HG02970 (cell line): ENCODE measurements at regions not wholly inside any gene's neighbourhood (a gene's known extent, or its start where the extent isn't known, plus 50 kb on each side); places are given as distances from the start of the nearest gene placed in this dataset.

Experiments used
- ATAC-seq: cut with Tn5 transposase; IDR thresholded peaks from one replicate; pipeline ENCODE4 v1.9.1; 2021; ENCODE audit warnings: mild to moderate bottlenecking, moderate library complexity, moderate number of reproducible peaks; ENCODE audit not compliant: unreplicated experiment, low FRiP score

- ATAC-seq: no peak
Measured at GRCh38 chr12:91441993-91442952, 259.7 kb upstream of the DCN start.

GRCh38 chr12:91441246-91441645 is 258.6 kb upstream of the DCN start:
- ATAC-seq: no peak

GRCh38 chr12:91434081-91434480 is 251.5 kb upstream of the DCN start:
- ATAC-seq: no peak

- no peak for ATAC-seq
Measured at GRCh38 chr12:91432755-91433154, 250.1 kb upstream of the DCN start.

GRCh38 chr12:91432089-91432488 is 249.5 kb upstream of the DCN start:
- ATAC-seq: no peak

DNA sequence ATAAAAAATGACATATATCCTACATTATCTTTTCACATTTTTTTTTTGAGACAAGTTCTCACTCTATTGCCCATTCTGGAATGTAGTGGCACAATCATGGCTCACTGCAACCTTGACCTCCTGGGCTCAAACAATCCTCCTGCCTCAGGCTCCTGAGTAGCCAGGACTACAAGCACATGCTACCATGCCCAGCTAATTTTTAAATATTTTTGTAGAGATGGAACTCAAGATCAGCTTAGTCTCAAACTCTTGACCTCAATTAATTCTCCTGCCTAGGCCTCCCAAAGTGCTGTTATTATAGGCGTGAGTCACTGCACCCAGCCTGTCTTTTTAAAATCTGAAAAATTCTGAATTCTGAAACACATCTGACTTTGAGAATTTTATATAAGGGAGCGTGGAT is 241.9 kb upstream of the DCN start:
- no peak for ATAC-seq

DNA sequence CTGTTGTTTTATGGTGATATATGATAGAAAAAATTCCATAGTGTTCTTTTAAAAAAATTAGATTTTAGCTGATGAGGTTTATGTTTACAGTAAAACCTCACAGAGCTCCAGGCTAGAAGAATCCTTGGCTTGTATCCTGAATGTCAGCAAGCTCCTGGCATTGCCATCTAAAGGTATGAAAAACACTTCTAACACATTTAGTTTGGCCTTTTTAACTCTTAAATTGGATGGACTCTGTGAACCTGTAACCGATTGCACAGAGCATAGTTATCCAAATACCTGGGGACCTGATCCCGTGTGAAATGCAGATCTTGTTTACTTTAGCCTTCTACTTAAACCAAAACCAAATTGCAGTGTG is 241.1 kb upstream of the DCN start:
- ATAC-seq: no peak

DNA sequence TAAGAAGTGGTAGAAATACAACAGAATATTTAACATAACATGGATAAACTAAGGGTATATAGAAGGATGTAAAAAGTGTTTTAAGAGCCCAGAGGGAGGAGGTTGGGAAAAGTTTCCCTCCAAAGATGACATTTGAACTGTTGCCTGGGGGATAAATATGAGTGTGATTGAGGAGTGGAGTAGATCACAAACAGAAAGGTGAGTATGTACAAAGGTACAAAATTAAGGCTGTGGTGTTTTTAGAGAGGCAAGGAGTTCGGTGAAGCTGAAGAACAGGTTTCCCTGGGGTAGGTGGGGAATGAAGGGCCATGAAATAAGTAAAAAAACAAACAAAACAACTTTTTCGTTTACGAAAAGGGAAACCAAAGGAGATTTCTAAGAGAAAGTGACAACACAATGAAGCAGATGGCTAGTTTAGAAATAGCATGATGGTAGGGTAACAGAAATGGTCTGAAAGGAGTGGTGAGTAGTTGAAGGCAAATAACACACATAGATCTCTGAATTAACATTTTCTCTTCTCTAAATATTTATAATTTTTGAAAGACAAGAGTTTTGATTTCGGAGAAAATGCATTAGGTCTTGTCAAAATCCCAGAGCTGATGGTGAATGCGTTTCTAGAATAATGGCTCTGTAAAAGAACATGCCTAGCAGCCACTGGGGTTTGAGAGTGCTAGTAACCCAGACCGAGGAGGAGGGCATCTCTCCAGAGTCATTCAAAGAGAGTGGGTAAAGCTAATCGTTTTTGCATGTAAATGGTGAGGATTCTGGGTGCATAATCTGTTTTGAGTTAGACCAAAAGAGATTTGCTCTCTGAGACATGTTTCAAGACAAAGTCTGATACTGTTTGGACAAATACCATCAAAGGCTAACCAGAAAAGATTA is 240.4 kb upstream of the DCN start:
- ATAC-seq: no peak

DNA sequence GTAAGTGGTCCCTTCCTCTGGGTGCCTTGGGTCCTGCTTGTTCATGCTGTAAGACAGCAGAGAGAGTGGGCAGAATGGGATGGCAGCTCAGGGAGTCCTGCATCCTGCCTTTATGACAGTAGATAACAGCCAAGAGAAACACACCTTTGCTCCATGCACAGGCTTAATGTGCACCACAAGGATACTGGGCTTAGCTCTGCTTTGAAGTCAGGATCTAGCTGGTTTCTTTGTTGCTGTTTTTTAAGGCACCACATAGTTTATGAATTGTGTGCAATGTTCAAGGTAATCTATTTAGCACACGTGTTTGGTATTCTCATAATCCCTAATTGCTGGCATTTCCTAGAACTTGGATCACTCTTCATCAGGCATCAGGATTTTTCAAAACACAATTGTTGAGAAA is 239.5 kb upstream of the DCN start:
- no peak for ATAC-seq

GRCh38 chr12:91419809-91420208 is 237.2 kb upstream of the DCN start:
- ATAC-seq: no peak

DNA sequence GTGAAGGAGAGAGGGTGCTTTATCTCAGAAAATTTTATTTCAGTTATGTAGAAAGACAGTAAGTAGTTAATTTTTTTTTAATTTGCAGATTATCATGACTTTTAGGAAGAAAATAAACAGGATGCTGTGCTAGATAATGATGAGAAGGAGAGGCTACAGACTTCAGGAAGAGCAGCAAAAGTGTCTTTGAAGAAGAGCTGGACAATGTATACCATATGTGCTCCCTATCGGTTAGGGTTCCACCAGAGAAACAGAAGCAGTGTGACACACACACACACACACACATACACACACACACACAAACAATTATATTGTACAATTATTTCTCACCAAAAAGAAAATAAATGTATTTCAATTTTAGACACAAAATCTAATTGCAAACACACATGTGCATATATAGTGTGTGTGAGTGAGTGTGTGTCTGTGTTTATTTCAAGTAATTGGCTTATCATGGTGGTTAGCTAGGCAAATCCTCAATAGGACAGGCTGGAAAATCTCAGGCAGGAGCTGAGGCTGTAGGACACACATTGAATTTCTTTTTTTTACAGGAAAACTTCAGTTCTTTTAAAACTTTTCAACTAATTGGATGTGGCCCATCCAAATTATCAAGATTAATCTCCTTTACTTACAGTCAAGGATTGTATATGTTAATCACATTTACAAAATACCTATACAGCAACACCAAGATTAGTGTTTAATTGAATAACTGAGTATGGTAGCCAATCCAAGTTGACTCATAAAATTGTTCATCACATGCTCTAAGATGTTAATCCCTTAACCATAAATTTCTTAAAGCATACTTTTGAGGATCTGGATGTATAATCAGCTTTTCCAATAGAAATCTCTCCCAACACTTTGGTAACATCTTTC is 235.8 kb upstream of the DCN start:
- ATAC-seq: no peak

- ATAC-seq: no peak
Measured at GRCh38 chr12:91417650-91418049, 235.0 kb upstream of the DCN start.

DNA sequence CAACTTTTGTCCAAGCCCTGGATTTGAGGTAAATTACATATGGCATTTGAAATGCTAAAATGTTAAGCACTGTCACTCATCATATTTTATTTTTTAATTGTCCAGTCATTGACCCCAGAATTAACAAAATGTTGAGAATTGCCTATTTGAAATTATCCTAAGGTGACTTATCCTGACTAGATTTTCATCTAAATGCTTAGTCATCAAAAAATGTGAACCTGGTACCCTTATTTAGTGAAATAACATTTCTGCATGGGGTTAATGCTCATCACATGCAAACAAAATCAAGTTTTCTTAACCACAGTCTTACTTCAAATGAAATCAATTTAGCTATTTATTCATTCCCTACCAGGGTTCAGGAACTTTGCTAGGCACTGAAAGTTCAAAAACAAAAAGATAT is 232.0 kb upstream of the DCN start:
- no peak for ATAC-seq

DNA sequence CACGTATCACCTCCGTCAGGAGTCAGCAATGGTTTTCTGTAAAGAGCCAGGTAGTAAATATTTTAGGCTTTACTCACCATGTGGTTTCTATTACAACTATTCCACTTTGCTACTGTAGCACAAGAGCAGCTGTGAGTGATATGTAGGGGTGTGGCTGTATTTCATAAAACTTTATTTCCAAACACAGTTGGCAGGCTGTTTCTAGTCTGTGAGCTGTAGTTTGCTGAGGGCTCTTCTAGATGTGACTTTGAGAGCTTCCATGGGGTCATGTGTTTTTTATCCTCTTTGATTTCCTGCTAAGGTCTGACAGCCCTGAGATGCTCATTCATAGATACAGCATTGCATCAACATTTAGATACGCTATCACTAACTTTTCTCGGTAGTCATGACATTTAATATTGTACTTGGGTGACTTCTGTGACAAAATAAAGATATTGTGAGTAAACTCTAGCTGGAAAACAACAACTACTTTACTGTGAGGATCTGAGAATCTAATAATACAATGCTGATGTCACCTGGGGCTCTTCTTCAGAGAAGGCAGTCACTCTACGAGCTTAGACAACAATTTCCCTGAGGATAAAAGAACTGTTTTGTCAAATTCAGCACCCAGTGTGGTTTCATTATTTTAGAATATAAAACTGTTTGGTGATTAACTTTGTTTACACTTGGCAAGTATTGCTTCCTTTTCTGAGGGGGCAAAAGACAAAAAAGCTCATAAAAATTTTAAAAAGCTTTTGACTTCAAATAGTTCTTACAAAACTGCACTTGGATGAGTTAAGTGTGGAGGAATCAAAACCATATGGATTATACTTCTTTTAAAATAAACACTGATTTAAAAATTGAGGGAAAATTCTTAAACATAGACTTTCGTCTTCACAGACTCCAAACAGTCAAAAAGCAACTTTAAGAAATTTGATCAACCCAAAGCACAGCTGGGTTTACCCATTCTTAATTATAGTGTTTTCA is 231.2 kb upstream of the DCN start:
- no peak for ATAC-seq

- ATAC-seq: no peak
Measured at GRCh38 chr12:91406920-91407341, 224.3 kb upstream of the DCN start.

DNA sequence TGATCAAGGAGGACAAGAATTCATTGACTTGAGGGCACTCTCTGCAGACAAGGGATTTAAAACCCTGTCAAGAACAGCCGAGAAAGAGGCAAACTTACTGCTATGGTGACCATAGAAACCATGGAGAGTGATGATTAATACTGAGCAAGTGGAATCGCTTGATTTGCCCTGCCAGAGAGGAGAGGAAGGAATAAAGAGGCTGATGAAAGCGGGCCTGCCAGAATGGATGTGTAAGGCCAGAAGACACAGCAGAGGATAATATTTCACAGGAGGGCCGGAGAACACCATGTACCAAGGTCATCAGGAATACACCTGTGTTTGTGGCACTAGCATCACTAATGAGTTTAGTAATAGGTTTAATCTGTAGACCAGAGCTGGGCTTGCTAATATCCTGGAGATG is 221.8 kb upstream of the DCN start:
- no peak for ATAC-seq

DNA sequence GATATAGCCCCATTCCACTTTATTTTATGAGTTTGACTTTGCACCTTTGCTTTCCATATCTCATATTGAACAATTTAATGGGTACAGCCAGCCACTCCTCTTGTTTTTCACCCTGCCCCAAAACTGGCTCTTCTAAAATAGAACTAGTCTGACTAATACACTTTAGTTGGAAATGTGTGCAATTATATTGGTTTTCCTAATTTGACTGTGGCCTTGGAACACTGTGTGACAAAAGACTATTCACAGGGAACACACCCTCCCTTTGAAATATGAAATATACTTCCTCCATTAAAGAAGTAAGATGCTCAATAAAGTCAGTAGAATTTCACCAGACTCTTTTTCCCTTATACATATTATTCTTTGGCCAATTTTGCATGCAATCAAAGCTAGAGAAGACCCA is 218.6 kb upstream of the DCN start:
- ATAC-seq: no peak

DNA sequence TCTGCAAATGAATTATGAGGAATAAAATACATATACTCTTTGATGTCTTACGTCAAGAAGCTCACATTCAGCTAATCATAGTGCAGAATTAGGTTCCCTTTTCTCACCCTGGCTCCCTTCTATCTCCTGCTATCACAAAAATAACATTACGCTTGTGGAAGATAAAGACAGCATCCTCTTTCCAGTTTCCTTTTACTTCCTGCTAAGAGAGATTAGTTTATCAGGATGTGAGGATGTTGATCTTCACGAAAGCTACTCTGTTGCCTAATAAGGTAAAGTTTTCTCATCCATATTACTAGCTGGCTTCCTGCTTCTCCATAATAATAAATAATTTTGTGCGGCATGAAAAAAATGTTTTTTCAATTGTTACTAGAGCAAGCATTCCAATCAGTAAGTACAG is 217.7 kb upstream of the DCN start:
- no peak for ATAC-seq

DNA sequence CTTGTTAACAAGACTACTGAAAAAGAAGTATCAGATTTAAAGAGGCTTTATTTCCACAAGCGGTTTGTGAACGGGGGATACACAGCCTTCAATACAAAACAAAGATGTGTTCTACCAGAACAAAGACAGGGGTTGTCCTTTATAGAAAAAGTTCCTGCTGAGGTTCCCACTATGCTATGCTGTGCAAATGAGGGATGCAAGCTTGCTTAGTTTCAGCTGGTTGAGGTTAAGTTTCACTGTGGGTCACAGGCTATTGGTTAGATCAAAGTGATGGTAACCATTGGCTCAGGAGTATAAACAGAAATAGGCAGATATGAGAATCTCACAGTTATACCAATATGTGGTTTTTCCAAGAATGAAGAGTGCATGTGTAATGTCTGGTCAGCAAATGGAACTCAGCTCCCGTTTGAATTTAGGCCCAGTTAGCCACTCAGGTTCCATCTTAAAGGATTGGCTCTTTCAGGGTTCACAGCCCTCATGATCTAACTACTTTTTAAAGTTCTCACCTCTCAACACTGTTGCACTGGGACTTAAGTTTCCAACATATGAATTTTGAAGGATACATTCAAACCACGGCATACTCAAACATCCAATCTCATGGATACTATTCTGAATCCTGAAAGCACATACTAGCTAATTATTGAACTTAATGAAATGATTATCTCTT is 215.4 kb upstream of the DCN start:
- no peak for ATAC-seq
